ENCODE measurements at regions not wholly inside any gene's neighbourhood (a gene's known extent, or its start where the extent isn't known, plus 50 kb on each side); places are given as distances from the start of the nearest gene placed in this dataset.

GRCh38 chr3:5270666-5271371, 83.3 kb downstream of the EDEM1 start:
- TF ChIP-seq DPF2 (IDR thresholded peaks at IDR 0.05) (no peak), YY1 (IDR thresholded peaks at IDR 0.05; ENCODE audit: borderline replicate concordance in 1 of 3, control insufficient read depth in 1 of 3, extremely low read depth in 1 of 3, insufficient read depth in 3 of 3, insufficient read length in 1 of 3, insufficient replicate concordance in 2 of 3, low read depth in 1 of 3, low read length in 2 of 3) (no peak), CBFA2T3 (IDR thresholded peaks at IDR 0.05) (no peak), CTCF (IDR thresholded peaks at IDR 0.05 in 2 of 3, conservative IDR thresholded peaks at IDR 0.05 in 1 of 3; ENCODE audit: insufficient read depth in 2 of 3, low read depth in 1 of 3, low read length in 3 of 3) (no peak)
